ENCODE measurements at regions not wholly inside any gene's neighbourhood (a gene's known extent, or its start where the extent isn't known, plus 50 kb on each side); places are given as distances from the start of the nearest gene placed in this dataset.

- ATAC-seq, result no peak
- no peak for TF ChIP-seq CSRNP3 (CRISPR knock-in tag; IDR thresholded peaks at IDR 0.05)
- TF ChIP-seq SNAI2 (CRISPR knock-in tag; IDR thresholded peaks at IDR 0.05), result no peak
- TF ChIP-seq OSR1 (CRISPR knock-in tag; IDR thresholded peaks at IDR 0.05), result no peak
- no peak for TF ChIP-seq ZNF565 (CRISPR knock-in tag; conservative IDR thresholded peaks at IDR 0.05; ENCODE audit: low read depth)
- TF ChIP-seq BACH2 (CRISPR knock-in tag; IDR thresholded peaks at IDR 0.05; ENCODE audit: borderline replicate concordance), result no peak
- no peak for TF ChIP-seq TCF4 (CRISPR knock-in tag; IDR thresholded peaks at IDR 0.05; ENCODE audit: borderline replicate concordance)
- TF ChIP-seq RARB (CRISPR knock-in tag; IDR thresholded peaks at IDR 0.05), result no peak
- TF ChIP-seq ZC3H10 (CRISPR knock-in tag; IDR thresholded peaks at IDR 0.05), result no peak
- no peak for TF ChIP-seq ARNTL (CRISPR knock-in tag; IDR thresholded peaks at IDR 0.05; ENCODE audit: borderline replicate concordance, low read depth)
- TF ChIP-seq ZFP30 (CRISPR knock-in tag; IDR thresholded peaks at IDR 0.05), result no peak
- TF ChIP-seq GLIS3 (CRISPR knock-in tag; IDR thresholded peaks at IDR 0.05), result no peak
- TF ChIP-seq ZNF70 (CRISPR knock-in tag; IDR thresholded peaks at IDR 0.05), result no peak
- TF ChIP-seq ISL1 (CRISPR knock-in tag; IDR thresholded peaks at IDR 0.05), result no peak
- TF ChIP-seq POU6F1 (CRISPR knock-in tag; IDR thresholded peaks at IDR 0.05; ENCODE audit: borderline replicate concordance, low read depth), result no peak
Observed at GRCh38 chr17:56676810-56677209, 83.3 kb downstream of the NOG start.

DNA sequence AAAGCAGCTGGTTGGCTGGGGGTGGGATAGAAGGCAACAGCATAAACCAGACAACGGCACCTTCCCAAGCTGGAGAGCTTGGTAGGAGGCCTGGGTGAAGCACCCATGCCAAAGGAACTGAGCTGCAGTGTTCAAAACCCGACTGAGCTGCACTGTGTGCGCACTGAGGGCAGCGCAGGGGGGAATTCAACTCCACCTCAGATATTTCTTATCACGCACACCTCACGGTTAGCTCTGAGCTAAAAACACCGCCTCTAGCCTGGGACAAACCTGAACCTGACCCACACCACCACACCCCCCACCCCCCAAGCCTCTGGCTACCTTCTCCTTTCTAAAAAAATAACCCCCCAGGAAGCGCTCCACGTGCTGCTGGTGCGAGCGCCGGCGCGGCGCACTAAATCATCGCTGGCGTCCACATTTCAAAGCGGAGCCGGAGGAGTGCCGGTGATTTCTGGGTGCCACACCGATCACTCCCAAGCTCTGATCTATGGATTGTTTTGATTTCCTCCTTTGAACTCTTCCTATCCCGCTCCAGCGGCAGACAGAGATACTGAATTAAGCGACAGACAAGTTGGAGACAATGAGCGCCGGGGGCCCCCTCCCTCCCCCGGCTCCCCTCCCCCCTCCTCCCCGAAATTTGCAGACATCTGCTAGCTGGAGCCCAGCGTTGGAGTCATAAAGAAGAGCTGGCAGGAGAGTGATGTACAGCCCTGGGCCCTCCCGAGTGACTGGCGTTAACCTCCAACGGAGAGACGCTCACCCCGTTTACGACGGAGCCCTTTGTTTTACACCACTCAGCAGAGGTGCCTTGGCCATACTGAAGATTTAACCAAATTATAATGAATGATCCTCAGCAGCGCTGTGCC, 85.0 kb downstream of the NOG start:
- TF ChIP-seq ESRRG (CRISPR knock-in tag; IDR thresholded peaks at IDR 0.05), result no peak
- TF ChIP-seq, protein P1, sequence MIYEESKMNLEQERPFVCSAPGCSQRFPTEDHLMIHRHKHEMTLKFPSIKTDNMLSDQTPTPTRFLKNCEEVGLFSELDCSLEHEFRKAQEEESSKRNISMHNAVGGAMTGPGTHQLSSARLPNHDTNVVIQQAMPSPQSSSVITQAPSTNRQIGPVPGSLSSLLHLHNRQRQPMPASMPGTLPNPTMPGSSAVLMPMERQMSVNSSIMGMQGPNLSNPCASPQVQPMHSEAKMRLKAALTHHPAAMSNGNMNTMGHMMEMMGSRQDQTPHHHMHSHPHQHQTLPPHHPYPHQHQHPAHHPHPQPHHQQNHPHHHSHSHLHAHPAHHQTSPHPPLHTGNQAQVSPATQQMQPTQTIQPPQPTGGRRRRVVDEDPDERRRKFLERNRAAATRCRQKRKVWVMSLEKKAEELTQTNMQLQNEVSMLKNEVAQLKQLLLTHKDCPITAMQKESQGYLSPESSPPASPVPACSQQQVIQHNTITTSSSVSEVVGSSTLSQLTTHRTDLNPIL (CRISPR knock-in tag; IDR thresholded peaks at IDR 0.05; ENCODE audit: low read depth), result no peak
- no peak for TF ChIP-seq ZNF8 (CRISPR knock-in tag; IDR thresholded peaks at IDR 0.05)
- no peak for TF ChIP-seq SNAI2 (CRISPR knock-in tag; IDR thresholded peaks at IDR 0.05)
- TF ChIP-seq RARB (CRISPR knock-in tag; IDR thresholded peaks at IDR 0.05), result no peak
- TF ChIP-seq ZFP3 (CRISPR knock-in tag; IDR thresholded peaks at IDR 0.05), result no peak
- no peak for TF ChIP-seq OSR1 (CRISPR knock-in tag; IDR thresholded peaks at IDR 0.05)
- no peak for TF ChIP-seq POU6F1 (CRISPR knock-in tag; IDR thresholded peaks at IDR 0.05; ENCODE audit: borderline replicate concordance, low read depth)
- TF ChIP-seq ZNF70 (CRISPR knock-in tag; IDR thresholded peaks at IDR 0.05), result no peak
- TF ChIP-seq CSRNP3 (CRISPR knock-in tag; IDR thresholded peaks at IDR 0.05), result no peak
- no peak for TF ChIP-seq TOX (CRISPR knock-in tag; IDR thresholded peaks at IDR 0.05; ENCODE audit: borderline replicate concordance)
- no peak for TF ChIP-seq TCF4 (CRISPR knock-in tag; IDR thresholded peaks at IDR 0.05; ENCODE audit: borderline replicate concordance)
- TF ChIP-seq ZNF565 (CRISPR knock-in tag; conservative IDR thresholded peaks at IDR 0.05; ENCODE audit: low read depth), result no peak
- peak; percentile 65 for ATAC-seq

DNA sequence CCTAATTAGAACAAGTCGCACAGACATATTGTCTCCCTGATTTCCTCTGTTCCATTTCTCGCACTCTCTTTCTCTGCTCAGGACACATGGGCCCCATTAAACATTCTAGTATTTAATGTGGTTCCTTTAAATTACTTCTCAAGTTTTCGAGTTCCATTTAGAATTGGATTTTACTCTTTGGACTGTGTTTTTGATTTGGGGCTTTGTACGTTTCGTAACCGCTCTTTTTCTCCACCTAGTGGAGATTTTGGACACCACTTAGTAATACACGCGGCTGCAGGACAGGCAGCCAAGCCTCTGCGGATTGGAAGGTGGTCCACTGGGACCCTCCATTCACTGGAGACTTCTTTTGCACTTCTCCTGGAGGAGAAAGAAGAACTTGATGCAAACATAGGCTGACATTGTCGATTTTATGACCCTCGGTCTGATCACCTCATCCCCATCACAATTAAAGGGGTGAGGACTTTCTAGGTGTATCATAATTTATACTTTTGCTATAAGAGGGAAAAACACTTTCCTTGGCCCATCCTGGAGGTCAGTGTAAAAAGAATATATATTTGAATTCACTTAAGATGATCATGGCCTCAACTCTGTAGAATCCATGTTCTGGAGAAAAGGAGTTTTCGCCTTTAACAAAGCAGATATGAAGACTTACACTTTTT, 85.7 kb downstream of the NOG start:
- ATAC-seq, result peak; percentile 78
- TF ChIP-seq BACH2 (CRISPR knock-in tag; IDR thresholded peaks at IDR 0.05; ENCODE audit: borderline replicate concordance) (no peak), POU6F1 (CRISPR knock-in tag; IDR thresholded peaks at IDR 0.05; ENCODE audit: borderline replicate concordance, low read depth) (no peak), SNAI2 (CRISPR knock-in tag; IDR thresholded peaks at IDR 0.05) (no peak), OSR1 (CRISPR knock-in tag; IDR thresholded peaks at IDR 0.05) (no peak), TCF4 (CRISPR knock-in tag; IDR thresholded peaks at IDR 0.05; ENCODE audit: borderline replicate concordance) (no peak), ISL1 (CRISPR knock-in tag; IDR thresholded peaks at IDR 0.05) (no peak), ESRRG (CRISPR knock-in tag; IDR thresholded peaks at IDR 0.05) (no peak), ZC3H10 (CRISPR knock-in tag; IDR thresholded peaks at IDR 0.05) (no peak), CSRNP3 (CRISPR knock-in tag; IDR thresholded peaks at IDR 0.05) (no peak), ZNF70 (CRISPR knock-in tag; IDR thresholded peaks at IDR 0.05) (no peak)
- TF ChIP-seq, protein P2, sequence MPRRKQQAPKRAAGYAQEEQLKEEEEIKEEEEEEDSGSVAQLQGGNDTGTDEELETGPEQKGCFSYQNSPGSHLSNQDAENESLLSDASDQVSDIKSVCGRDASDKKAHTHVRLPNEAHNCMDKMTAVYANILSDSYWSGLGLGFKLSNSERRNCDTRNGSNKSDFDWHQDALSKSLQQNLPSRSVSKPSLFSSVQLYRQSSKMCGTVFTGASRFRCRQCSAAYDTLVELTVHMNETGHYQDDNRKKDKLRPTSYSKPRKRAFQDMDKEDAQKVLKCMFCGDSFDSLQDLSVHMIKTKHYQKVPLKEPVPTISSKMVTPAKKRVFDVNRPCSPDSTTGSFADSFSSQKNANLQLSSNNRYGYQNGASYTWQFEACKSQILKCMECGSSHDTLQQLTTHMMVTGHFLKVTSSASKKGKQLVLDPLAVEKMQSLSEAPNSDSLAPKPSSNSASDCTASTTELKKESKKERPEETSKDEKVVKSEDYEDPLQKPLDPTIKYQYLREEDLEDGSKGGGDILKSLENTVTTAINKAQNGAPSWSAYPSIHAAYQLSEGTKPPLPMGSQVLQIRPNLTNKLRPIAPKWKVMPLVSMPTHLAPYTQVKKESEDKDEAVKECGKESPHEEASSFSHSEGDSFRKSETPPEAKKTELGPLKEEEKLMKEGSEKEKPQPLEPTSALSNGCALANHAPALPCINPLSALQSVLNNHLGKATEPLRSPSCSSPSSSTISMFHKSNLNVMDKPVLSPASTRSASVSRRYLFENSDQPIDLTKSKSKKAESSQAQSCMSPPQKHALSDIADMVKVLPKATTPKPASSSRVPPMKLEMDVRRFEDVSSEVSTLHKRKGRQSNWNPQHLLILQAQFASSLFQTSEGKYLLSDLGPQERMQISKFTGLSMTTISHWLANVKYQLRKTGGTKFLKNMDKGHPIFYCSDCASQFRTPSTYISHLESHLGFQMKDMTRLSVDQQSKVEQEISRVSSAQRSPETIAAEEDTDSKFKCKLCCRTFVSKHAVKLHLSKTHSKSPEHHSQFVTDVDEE (CRISPR knock-in tag; IDR thresholded peaks at IDR 0.05), result no peak
